ENCODE measurements at regions not wholly inside any gene's neighbourhood (a gene's known extent, or its start where the extent isn't known, plus 50 kb on each side); places are given as distances from the start of the nearest gene placed in this dataset.
"Not testable (repeated sequence)": the region's sequence is repeated elsewhere in the genome, so short reads cannot be mapped to it uniquely, and the experiment has no call there.

- DNase-seq: no peak
Measured at GRCh38 chr13:70353096-70353495, 244.8 kb upstream of the KLHL1 start.

- DNase-seq: no peak
Measured at GRCh38 chr13:70347947-70348620, 239.8 kb upstream of the KLHL1 start.

- no peak for DNase-seq
Measured at GRCh38 chr13:70339738-70340137, 231.5 kb upstream of the KLHL1 start.

GRCh38 chr13:70338609-70339008 lies 230.4 kb upstream of the KLHL1 start:
- no peak for DNase-seq

GRCh38 chr13:70336866-70337265 lies 228.6 kb upstream of the KLHL1 start:
- DNase-seq: no peak

GRCh38 chr13:70333752-70334151 lies 225.5 kb upstream of the KLHL1 start:
- DNase-seq: no peak

GRCh38 chr13:70330697-70331361 lies 222.6 kb upstream of the KLHL1 start:
- no peak for DNase-seq

GRCh38 chr13:70324519-70324918 lies 216.3 kb upstream of the KLHL1 start:
- DNase-seq: no peak

- DNase-seq: no peak
Measured at GRCh38 chr13:70311191-70311590, 202.9 kb upstream of the KLHL1 start.

- peak; percentile 43 for DNase-seq
Measured at GRCh38 chr13:70310396-70311119, 202.3 kb upstream of the KLHL1 start.

GRCh38 chr13:70297189-70297616 lies 189.0 kb upstream of the KLHL1 start:
- no peak for DNase-seq

- DNase-seq: no peak
Measured at GRCh38 chr13:70284371-70284770, 176.1 kb upstream of the KLHL1 start.

- DNase-seq: no peak
Measured at GRCh38 chr13:70275841-70276240, 167.6 kb upstream of the KLHL1 start.

GRCh38 chr13:70255406-70255991 lies 147.2 kb upstream of the KLHL1 start:
- DNase-seq: no peak

- peak; percentile 43 for DNase-seq
Measured at GRCh38 chr13:70253834-70254233, 145.6 kb upstream of the KLHL1 start.

- DNase-seq: no peak
Measured at GRCh38 chr13:70253411-70253810, 145.2 kb upstream of the KLHL1 start.

GRCh38 chr13:70249332-70250064 lies 141.2 kb upstream of the KLHL1 start:
- no peak for DNase-seq

GRCh38 chr13:70237131-70237530 lies 128.9 kb upstream of the KLHL1 start:
- no peak for DNase-seq

- no peak for DNase-seq
Measured at GRCh38 chr13:70235565-70235964, 127.3 kb upstream of the KLHL1 start.

- no peak for DNase-seq
Measured at GRCh38 chr13:70223911-70224310, 115.7 kb upstream of the KLHL1 start.

GRCh38 chr13:70222926-70223325 lies 114.7 kb upstream of the KLHL1 start:
- no peak for DNase-seq

- no peak for DNase-seq
Measured at GRCh38 chr13:70218618-70219017, 110.4 kb upstream of the KLHL1 start.

GRCh38 chr13:70208968-70209367 lies 100.7 kb upstream of the KLHL1 start:
- not testable (repeated sequence) for DNase-seq
